LNCaP clone FGC (cell line): ENCODE measurements at regions not wholly inside any gene's neighbourhood (a gene's known extent, or its start where the extent isn't known, plus 50 kb on each side); places are given as distances from the start of the nearest gene placed in this dataset.
"Not testable (repeated sequence)": the region's sequence is repeated elsewhere in the genome, so short reads cannot be mapped to it uniquely, and the experiment has no call there.

ENCODE experiments used
- DNase-seq: peaks from one replicate; pipeline ENCODE4 v3.0.0-alpha.2; 2011; ENCODE audit warnings: low read depth
- H3K4me3 ChIP-seq: 2 replicates; pipeline ENCODE4 v1.5.1; 2011; ENCODE audit warnings: mild to moderate bottlenecking, low read depth, low read length, control low read depth
- TF ChIP-seq, protein P1 (sequence below): IDR thresholded peaks from 2 replicates; pipeline ENCODE4 v1.5.1; 2012; ENCODE audit warnings: mild to moderate bottlenecking; ENCODE audit not compliant: control insufficient read depth, insufficient read depth; ENCODE audit errors: extremely low read depth

DNA sequence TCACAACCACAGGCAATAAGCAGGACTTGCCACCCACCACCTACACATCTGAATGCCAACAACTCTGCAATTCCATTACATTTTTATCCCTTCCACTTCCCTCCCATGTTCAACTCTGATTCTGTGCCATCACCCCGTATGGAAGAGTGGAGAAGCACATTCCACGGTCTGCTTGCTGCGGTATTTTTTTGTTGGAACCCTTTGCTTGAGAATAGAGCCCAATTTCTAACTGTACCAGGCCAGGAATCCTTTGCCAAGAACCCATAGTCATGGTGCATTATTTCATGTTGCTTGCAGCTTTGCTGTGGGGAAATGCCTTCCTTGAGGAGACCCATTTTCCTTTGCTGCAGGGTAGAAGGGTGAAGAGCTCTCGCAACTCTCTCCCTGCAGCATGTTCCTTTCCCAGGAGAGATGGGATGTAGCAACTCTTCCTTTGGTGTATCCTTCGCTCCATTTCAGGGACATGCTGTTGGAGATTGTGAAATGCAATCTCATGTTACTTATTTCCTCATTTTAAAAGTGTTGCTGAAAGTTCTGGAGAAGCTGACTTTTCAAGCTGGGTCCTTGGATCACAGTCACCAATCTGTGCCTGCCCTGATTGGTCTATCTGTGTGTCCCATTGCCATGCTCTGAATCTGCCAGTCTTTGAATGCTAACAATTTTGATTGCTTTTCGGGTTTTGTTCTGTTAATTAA is 69.8 kb upstream of the STARD13 start:
- TF ChIP-seq, protein P1, sequence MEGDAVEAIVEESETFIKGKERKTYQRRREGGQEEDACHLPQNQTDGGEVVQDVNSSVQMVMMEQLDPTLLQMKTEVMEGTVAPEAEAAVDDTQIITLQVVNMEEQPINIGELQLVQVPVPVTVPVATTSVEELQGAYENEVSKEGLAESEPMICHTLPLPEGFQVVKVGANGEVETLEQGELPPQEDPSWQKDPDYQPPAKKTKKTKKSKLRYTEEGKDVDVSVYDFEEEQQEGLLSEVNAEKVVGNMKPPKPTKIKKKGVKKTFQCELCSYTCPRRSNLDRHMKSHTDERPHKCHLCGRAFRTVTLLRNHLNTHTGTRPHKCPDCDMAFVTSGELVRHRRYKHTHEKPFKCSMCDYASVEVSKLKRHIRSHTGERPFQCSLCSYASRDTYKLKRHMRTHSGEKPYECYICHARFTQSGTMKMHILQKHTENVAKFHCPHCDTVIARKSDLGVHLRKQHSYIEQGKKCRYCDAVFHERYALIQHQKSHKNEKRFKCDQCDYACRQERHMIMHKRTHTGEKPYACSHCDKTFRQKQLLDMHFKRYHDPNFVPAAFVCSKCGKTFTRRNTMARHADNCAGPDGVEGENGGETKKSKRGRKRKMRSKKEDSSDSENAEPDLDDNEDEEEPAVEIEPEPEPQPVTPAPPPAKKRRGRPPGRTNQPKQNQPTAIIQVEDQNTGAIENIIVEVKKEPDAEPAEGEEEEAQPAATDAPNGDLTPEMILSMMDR = no peak
- no peak for DNase-seq
- H3K4me3 ChIP-seq = no peak overlapping the region

DNA sequence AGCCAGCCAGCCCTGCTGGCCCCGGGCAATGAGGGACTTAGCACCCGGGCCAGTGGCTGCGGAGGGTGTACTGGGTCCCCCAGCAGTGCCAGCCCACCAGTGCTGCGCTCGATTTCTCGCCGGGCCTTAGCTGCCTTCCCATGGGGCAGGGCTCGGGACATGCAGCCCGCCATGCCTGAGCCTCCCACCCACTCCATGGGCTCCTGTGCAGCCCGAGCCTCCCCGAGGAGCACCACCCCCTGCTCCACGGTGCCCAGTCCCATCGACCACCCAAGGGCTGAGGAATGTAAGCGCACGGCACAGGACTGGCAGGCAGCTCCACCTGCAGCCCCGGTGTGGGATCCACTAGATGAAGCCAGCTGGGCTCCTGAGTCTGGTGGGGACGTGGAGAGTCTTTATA is 72.5 kb upstream of the STARD13 start:
- not testable (repeated sequence) for H3K4me3 ChIP-seq, DNase-seq

DNA sequence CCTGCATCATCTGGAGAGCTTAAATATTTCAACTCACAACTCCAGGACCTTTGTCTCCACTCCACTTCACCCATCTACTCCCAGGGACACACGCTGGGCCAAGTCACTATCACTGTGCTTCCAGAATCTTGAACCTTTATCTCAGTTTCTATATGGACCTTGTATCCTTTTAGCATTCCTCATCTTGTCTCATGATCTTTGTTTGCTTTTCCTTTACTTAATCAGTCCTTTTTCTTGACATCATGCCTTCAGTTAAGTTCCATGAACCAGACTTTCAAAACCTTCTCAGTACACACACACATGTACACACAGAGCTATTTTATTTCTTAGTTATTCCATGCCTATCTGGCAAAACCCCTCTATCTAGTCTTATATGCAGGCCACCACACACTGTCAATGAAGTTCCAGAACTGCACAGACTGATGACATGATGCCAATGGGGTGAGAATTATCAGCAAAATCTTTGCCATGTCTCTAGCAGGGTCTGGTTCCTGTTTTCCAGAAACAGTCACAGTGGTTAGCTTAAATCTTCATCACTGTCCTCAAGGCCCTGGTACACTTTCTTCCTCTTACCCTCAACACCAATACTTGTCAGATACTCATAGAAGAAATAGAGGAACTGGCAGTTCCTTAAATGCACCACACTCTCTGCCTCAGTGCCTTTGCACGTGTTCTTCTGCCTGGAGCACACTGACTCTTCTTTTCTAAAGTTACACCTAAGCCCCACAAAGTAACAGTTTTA is 77.6 kb upstream of the STARD13 start:
- no peak overlapping the region for H3K4me3 ChIP-seq
- TF ChIP-seq, protein P1 = no peak
- DNase-seq = no peak

DNA sequence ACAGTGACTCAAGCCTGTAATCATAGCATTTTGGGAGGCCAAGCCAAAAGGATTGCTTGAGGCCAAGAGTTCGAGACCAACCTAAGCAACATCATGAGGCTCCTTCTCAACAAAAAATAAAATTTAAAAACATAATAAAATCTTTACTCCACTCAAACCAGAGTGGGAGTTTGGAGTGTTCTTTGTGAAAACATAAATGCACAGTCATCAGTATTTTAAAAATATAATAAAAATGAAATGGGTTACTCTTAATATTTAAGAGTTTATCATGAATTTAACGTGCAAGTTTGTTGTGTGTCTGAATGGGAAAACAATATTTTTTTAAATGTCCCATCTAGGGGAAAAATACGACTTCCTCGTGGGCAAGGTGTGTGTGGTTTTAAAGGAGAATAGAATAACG is 78.6 kb upstream of the STARD13 start:
- TF ChIP-seq, protein P1 = no peak
- DNase-seq = no peak

DNA sequence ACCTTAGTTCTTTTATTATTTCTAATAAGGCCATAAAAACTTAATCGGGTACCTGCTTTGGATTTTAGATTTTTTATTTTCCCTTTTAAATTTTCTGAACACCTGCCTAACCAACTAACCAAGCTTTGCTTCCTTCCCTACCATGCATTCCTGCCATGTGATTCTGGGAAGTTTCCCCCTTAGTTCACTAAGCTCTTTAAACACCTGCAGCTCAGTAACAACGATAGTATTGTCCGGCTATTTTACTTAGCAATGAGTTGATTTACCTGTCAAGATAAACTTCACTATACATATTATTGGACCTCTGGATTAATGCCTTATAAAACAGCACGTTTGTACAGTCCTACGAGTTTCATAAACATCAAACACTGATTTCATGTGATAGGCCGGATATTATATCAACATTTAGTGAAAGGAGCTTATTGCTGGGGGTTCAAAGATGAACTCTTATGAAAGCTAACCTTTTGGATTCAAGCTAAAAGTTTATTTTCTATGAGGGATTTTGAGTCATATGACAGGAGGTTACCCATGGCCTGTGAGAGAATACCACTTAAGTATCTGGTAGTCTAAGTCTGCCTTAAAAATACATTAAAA is 81.0 kb upstream of the STARD13 start:
- H3K4me3 ChIP-seq = no peak overlapping the region
- TF ChIP-seq, protein P1 = no peak

More for the DNA sequence above, 78.6 kb upstream of the STARD13 start:
- no peak overlapping the region for H3K4me3 ChIP-seq

DNA sequence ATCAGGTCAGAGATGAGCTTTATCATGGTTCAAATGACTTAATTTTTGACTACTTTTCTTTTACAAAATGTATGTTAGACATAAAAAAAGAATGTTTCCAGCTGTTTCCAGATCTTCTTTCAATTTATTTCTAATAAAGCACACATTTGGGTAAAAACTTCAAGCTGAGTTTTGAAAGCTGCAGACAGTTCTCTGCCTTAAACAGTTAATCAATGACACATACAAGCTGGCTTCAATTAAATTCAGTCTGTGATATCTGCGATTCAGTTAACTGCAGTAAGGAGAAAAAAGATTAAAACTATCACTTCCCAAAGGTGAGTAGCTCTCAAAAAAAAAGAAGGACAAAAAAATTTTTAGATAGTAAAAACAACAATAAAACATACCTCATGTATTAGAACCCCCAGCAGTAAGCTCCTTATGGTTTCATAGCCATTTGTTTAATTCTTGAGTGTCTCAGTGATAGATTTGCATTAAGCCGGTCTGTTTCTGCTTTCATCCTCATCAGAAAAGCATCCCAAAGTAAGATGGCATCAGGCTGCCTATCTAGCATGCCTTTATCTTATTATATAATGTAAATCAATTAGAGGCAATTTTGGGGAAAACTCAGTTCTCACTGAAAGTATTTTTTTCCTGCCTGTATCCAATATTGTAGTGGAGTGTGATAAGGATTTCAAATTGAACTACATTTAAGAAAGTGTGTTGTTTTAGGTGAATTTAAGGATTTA is 81.8 kb upstream of the STARD13 start:
- no peak for DNase-seq
- no peak overlapping the region for H3K4me3 ChIP-seq
- TF ChIP-seq, protein P1 = no peak

More for the DNA sequence above, 81.0 kb upstream of the STARD13 start:
- no peak for DNase-seq

DNA sequence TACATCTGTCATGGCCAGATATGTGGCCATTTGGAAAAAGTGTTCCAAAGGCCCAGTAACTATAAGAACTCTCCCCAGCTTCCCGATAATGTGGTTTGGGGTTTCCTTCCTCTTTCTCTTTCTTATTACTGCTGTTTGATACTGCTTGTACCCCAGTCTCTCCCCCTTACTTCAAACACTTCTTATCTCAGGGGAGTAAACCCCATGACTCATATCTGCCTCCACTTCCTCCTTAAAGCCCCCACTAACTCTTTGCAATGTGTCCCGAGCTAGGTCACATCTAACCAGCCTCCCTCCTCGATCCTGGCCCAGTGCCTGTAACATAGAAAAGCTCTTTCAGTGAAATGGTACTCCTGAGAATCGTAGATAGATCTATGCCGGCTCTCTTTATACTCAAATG is 82.4 kb upstream of the STARD13 start:
- no peak for DNase-seq
- TF ChIP-seq, protein P1 = no peak
- H3K4me3 ChIP-seq = no peak overlapping the region
